ENCODE measurements at regions not wholly inside any gene's neighbourhood (a gene's known extent, or its start where the extent isn't known, plus 50 kb on each side); places are given as distances from the start of the nearest gene placed in this dataset.

- Histone ChIP-seq H3K23ac (ENCODE audit: insufficient read length, low read depth, low read length) (no peak overlapping the region), H4K91ac (ENCODE audit: insufficient read length, low read depth, low read length) (no peak overlapping the region), H3K4me1 (ENCODE audit: insufficient read depth, low read length) (no peaks in the 10 kb centered on the region), H3K23me2 (ENCODE audit: insufficient read length, low read depth, low read length, poor library complexity, severe bottlenecking) (no peaks in the 10 kb centered on the region), H2BK20ac (ENCODE audit: low read depth, low read length, poor library complexity, severe bottlenecking) (no peak overlapping the region), H2AK5ac (ENCODE audit: insufficient read length, low read length) (no peak overlapping the region), H4K5ac (ENCODE audit: insufficient read length, low read depth, low read length) (no peak overlapping the region), H3K4ac (ENCODE audit: low read depth, low read length) (no peak overlapping the region), H4K20me1 (ENCODE audit: control insufficient read depth, insufficient read depth, insufficient read length) (no peaks in the 10 kb centered on the region), H3K79me2 (ENCODE audit: insufficient read depth, low read length) (no peaks in the 10 kb centered on the region), H3T11ph (ENCODE audit: low read length) (no peak overlapping the region), H3K27ac (ENCODE audit: insufficient read length, low read depth, low read length) (no peak overlapping the region), H4K8ac (replicated peaks; ENCODE audit: insufficient read length, low read depth, low read length) (no peak overlapping the region), H2BK15ac (ENCODE audit: low read depth, low read length) (no peak overlapping the region), H2BK12ac (ENCODE audit: insufficient read length, low read depth, low read length) (no peak overlapping the region), H3K27me3 (ENCODE audit: insufficient read depth, low read length) (no peaks in the 10 kb centered on the region), H3K56ac (ENCODE audit: insufficient read length, low read depth, low read length) (no peak overlapping the region), H3K79me1 (ENCODE audit: insufficient read depth, low read depth, low read length, poor library complexity, severe bottlenecking) (no peaks in the 10 kb centered on the region), H2BK120ac (ENCODE audit: low read depth, low read length, poor library complexity, severe bottlenecking) (no peak overlapping the region), H3K18ac (ENCODE audit: insufficient read length, low read depth, low read length) (no peak overlapping the region), H2BK5ac (ENCODE audit: insufficient read length, low read length) (no peak overlapping the region), H3K9ac (ENCODE audit: extremely low read depth, insufficient read length, low read length) (no peak overlapping the region), H3K4me2 (ENCODE audit: insufficient read depth, insufficient read length, low read length) (no peak overlapping the region), H2AFZ (ENCODE audit: low read length) (no peak overlapping the region), H3K9me3 (ENCODE audit: control insufficient read depth, low read depth, low read length) (no peaks in the 10 kb centered on the region), H3K14ac (ENCODE audit: insufficient read depth, low read length) (no peak overlapping the region)
- H3K9me3 Mint-ChIP-seq: peaks cover 5 to 8% of the 10 kb centered on the region in 2 experiments; a peak in 4 of 5 replicates
- DNase-seq: no peak
- no peak overlapping the region for H3K27ac Mint-ChIP-seq
- no peaks in the 10 kb centered on the region for H3K4me1 Mint-ChIP-seq
- no peak overlapping the region for H3K4me3 Mint-ChIP-seq
- WGBS (ENCODE audit: extremely low coverage, insufficient read length, low lambda C conversion rate): no CpG with 5 or more reads among the region's 3 CpGs
- H3K36me3 Mint-ChIP-seq (ENCODE audit: insufficient read depth in 1 of 3, low read depth in 3 of 3): peaks cover 0 to 5% (median 0%) of the 10 kb centered on the region in 3 experiments; a peak in 3 of 7 replicates
- no peaks in the 10 kb centered on the region for H3K27me3 Mint-ChIP-seq (ENCODE audit: low read depth)
- TF ChIP-seq, protein P1, sequence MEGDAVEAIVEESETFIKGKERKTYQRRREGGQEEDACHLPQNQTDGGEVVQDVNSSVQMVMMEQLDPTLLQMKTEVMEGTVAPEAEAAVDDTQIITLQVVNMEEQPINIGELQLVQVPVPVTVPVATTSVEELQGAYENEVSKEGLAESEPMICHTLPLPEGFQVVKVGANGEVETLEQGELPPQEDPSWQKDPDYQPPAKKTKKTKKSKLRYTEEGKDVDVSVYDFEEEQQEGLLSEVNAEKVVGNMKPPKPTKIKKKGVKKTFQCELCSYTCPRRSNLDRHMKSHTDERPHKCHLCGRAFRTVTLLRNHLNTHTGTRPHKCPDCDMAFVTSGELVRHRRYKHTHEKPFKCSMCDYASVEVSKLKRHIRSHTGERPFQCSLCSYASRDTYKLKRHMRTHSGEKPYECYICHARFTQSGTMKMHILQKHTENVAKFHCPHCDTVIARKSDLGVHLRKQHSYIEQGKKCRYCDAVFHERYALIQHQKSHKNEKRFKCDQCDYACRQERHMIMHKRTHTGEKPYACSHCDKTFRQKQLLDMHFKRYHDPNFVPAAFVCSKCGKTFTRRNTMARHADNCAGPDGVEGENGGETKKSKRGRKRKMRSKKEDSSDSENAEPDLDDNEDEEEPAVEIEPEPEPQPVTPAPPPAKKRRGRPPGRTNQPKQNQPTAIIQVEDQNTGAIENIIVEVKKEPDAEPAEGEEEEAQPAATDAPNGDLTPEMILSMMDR (conservative IDR thresholded peaks at IDR 0.05): no peak
Observed at GRCh38 chr2:144824306-144825080, 304.6 kb upstream of the ZEB2 start.
